GM20000 (cell line): ENCODE measurements at regions not wholly inside any gene's neighbourhood (a gene's known extent, or its start where the extent isn't known, plus 50 kb on each side); places are given as distances from the start of the nearest gene placed in this dataset.

Experiments
- DNase-seq: peaks from one replicate; pipeline ENCODE4 v3.0.0; 2012; ENCODE audit warnings: low spot score
- CTCF ChIP-seq: IDR thresholded peaks from 2 replicates; pipeline ENCODE4 v1.5.1; 2012; ENCODE audit warnings: mild to moderate bottlenecking, control low read depth; ENCODE audit errors: extremely low read depth, missing control alignments

GRCh38 chr4:22573198-22573597 lies 57.3 kb upstream of the ADGRA3 start:
- no peak for DNase-seq
- no peak for TF ChIP-seq CTCF

- no peak for TF ChIP-seq CTCF
Observed at GRCh38 chr4:22573641-22574040, 57.8 kb upstream of the ADGRA3 start.

GRCh38 chr4:22574424-22574823 lies 58.6 kb upstream of the ADGRA3 start:
- DNase-seq = no peak
- no peak for TF ChIP-seq CTCF

More at GRCh38 chr4:22573641-22574040, 57.8 kb upstream of the ADGRA3 start:
- DNase-seq = no peak

GRCh38 chr4:22574880-22575279 lies 59.0 kb upstream of the ADGRA3 start:
- no peak for DNase-seq
- no peak for TF ChIP-seq CTCF

GRCh38 chr4:22587253-22587652 lies 71.4 kb upstream of the ADGRA3 start:
- no peak for TF ChIP-seq CTCF
- no peak for DNase-seq

GRCh38 chr4:22593933-22594332 lies 78.1 kb upstream of the ADGRA3 start:
- TF ChIP-seq CTCF = no peak
- no peak for DNase-seq

- no peak for DNase-seq
- no peak for TF ChIP-seq CTCF
Observed at GRCh38 chr4:22595684-22596083, 79.8 kb upstream of the ADGRA3 start.
